HEK293T (cell line): ENCODE measurements at regions not wholly inside any gene's neighbourhood (a gene's known extent, or its start where the extent isn't known, plus 50 kb on each side); places are given as distances from the start of the nearest gene placed in this dataset.

ENCODE experiments used
- CTCF ChIA-PET: fragments of 350-600 bp; formaldehyde crosslinking; extraction: SDS; loops from one replicate; lab custom pipeline; 2021; ENCODE audit warnings: antibody characterized with exemption, inconsistent platforms; lab: Yijun Ruan, JAX
- POLR2A ChIA-PET: fragments of 350-600 bp; formaldehyde crosslinking; extraction: SDS; loops from one replicate; lab custom pipeline; 2020; ENCODE audit warnings: antibody characterized with exemption, inconsistent platforms; lab: Yijun Ruan, JAX
- DNase-seq: peaks from one replicate; pipeline ENCODE4 v3.0.0; 2012; ENCODE audit warnings: mixed read lengths; ENCODE audit errors: extremely low spot score
- ARNT ChIP-seq: fragments of 450-650 bp; IDR thresholded peaks from 2 replicates; pipeline ENCODE4 v1.6.1; 2017; ENCODE audit warnings: mild to moderate bottlenecking
- BHLHE40 ChIP-seq: fragments of 450-650 bp; IDR thresholded peaks from 2 replicates; pipeline ENCODE4 v1.6.1; 2016; ENCODE audit warnings: mild to moderate bottlenecking, moderate library complexity, borderline replicate concordance
- CTBP1 ChIP-seq: fragments of 450-650 bp; IDR thresholded peaks from 2 replicates; pipeline ENCODE4 v1.6.1; 2016; ENCODE audit warnings: borderline replicate concordance
- ELF4 ChIP-seq: fragments of 450-650 bp; IDR thresholded peaks from 2 replicates; pipeline ENCODE4 v1.6.1; 2017; ENCODE audit warnings: antibody characterized with exemption
- FOXA1 ChIP-seq: fragments of 450-650 bp; IDR thresholded peaks from 2 replicates; pipeline ENCODE4 v1.6.1; 2016; ENCODE audit warnings: mild to moderate bottlenecking
- FOXK2 ChIP-seq: fragments of 450-650 bp; IDR thresholded peaks from 2 replicates; pipeline ENCODE4 v1.6.1; 2016; ENCODE audit warnings: mild to moderate bottlenecking
- FOXM1 ChIP-seq: fragments of 450-650 bp; IDR thresholded peaks from 2 replicates; pipeline ENCODE4 v1.6.1; 2017; ENCODE audit warnings: mild to moderate bottlenecking, borderline replicate concordance
- HDGF ChIP-seq: fragments of 450-650 bp; IDR thresholded peaks from 2 replicates; pipeline ENCODE4 v1.6.1; 2017; ENCODE audit warnings: antibody characterized with exemption, borderline replicate concordance
- L3MBTL2 ChIP-seq: fragments of 450-650 bp; conservative IDR thresholded peaks from 2 replicates; pipeline ENCODE4 v1.6.1; 2016; ENCODE audit warnings: mild to moderate bottlenecking
- LEF1 ChIP-seq: fragments of 450-650 bp; IDR thresholded peaks from 2 replicates; pipeline ENCODE4 v1.6.1; 2017; ENCODE audit warnings: mild to moderate bottlenecking, borderline replicate concordance
- NFRKB ChIP-seq: fragments of 450-650 bp; IDR thresholded peaks from 2 replicates; pipeline ENCODE4 v1.6.1; 2016; ENCODE audit warnings: mild to moderate bottlenecking, moderate library complexity
- PKNOX1 ChIP-seq: fragments of 450-650 bp; IDR thresholded peaks from 2 replicates; pipeline ENCODE4 v1.6.1; 2016
- SP1 ChIP-seq: fragments of 450-650 bp; IDR thresholded peaks from 2 replicates; pipeline ENCODE4 v1.6.1; 2017
- SUZ12 ChIP-seq: fragments of 450-650 bp; IDR thresholded peaks from 2 replicates; pipeline ENCODE4 v1.6.1; 2016; ENCODE audit warnings: mild to moderate bottlenecking
- TARDBP ChIP-seq: fragments of 450-650 bp; IDR thresholded peaks from 2 replicates; pipeline ENCODE4 v1.6.1; 2016
- ZNF384 ChIP-seq: fragments of 450-650 bp; IDR thresholded peaks from 2 replicates; pipeline ENCODE4 v1.6.1; 2016

GRCh38 chr6:56904068-56904467 is 50.8 kb upstream of the BEND6 start:
- no peak for DNase-seq
- POLR2A ChIA-PET = interaction anchor here (1.4 kb wide), 1 partner anchor 413 kb away, joined by 3 read pairs; no protein-coding TSS in a partner anchor
- CTCF ChIA-PET = interaction anchor here (0.8 to 1.5 kb wide), 13 partner anchors 8 to 412 kb away, joined by 3 to 18 read pairs (median 4); partner anchors contain the start of genes BEND6 and PRIM2
- TF ChIP-seq PKNOX1 = no peak
- no peak for TF ChIP-seq LEF1
- no peak for TF ChIP-seq ZNF384
- TF ChIP-seq CTBP1 = no peak
- TF ChIP-seq NFRKB = no peak
- TF ChIP-seq ARNT = no peak
- TF ChIP-seq FOXA1 = no peak
- no peak for TF ChIP-seq ELF4

GRCh38 chr6:56902641-56903464 is 52.1 kb upstream of the BEND6 start:
- peak; percentile 28 for DNase-seq
- ChIA-PET CTCF (interaction anchor here (0.7 to 1.9 kb wide), 12 partner anchors 9 to 469 kb away, joined by 3 to 7 read pairs (median 4); partner anchors contain the start of genes BEND6 and PRIM2), POLR2A (no interaction called here)
- TF ChIP-seq FOXA1 (no peak), TARDBP (no peak), L3MBTL2 (no peak), FOXK2 (no peak), HDGF (no peak), NFRKB (no peak), FOXM1 (no peak), ELF4 (no peak), SP1 (no peak), PKNOX1 (no peak), ARNT (no peak), CTBP1 (no peak), ZNF384 (no peak), SUZ12 (no peak), BHLHE40 (no peak)

GRCh38 chr6:56900784-56901183 is 54.1 kb upstream of the BEND6 start:
- no peak for TF ChIP-seq FOXA1
- no peak for TF ChIP-seq L3MBTL2
- TF ChIP-seq NFRKB = no peak
- DNase-seq = no peak
- CTCF ChIA-PET = no interaction called here
- POLR2A ChIA-PET = no interaction called here

- TF ChIP-seq HDGF = no peak
- TF ChIP-seq CTBP1 = no peak
- no peak for TF ChIP-seq FOXA1
- no peak for TF ChIP-seq NFRKB
- TF ChIP-seq BHLHE40 = no peak
- TF ChIP-seq L3MBTL2 = no peak
- no peak for TF ChIP-seq ARNT
These were observed 55.2 kb upstream of the BEND6 start for GRCh38 chr6:56899753-56900152.

GRCh38 chr6:56899311-56899710 is 55.6 kb upstream of the BEND6 start:
- ChIA-PET POLR2A (no interaction called here), CTCF (no interaction called here)
- TF ChIP-seq TARDBP (no peak), ELF4 (no peak), HDGF (no peak), PKNOX1 (no peak), FOXM1 (no peak), BHLHE40 (no peak), SP1 (no peak), ZNF384 (no peak), L3MBTL2 (no peak), FOXA1 (no peak), ARNT (no peak), SUZ12 (no peak), NFRKB (no peak)
- no peak for DNase-seq

More at GRCh38 chr6:56899753-56900152, 55.2 kb upstream of the BEND6 start:
- no peak for DNase-seq
- POLR2A ChIA-PET = no interaction called here
- CTCF ChIA-PET = no interaction called here

- CTCF ChIA-PET = no interaction called here
- POLR2A ChIA-PET = interaction anchor here (1.2 kb wide), 1 partner anchor 419 kb away, joined by 3 read pairs; the partner anchor contains the start of gene PRIM2
- no peak for DNase-seq
- TF ChIP-seq PKNOX1 (no peak), ELF4 (no peak), HDGF (no peak), L3MBTL2 (no peak), LEF1 (no peak), NFRKB (no peak), ARNT (no peak), SP1 (no peak), TARDBP (no peak), CTBP1 (no peak), FOXA1 (no peak), BHLHE40 (no peak), SUZ12 (no peak), FOXK2 (no peak), FOXM1 (no peak), ZNF384 (no peak)
These were observed 56.9 kb upstream of the BEND6 start for GRCh38 chr6:56897789-56898529.
